GM12892 (cell line): ENCODE measurements at regions not wholly inside any gene's neighbourhood (a gene's known extent, or its start where the extent isn't known, plus 50 kb on each side); places are given as distances from the start of the nearest gene placed in this dataset.

Experiments
- POLR2A ChIP-seq: IDR thresholded peaks from 2 replicates; pipeline ENCODE4 v1.6.1; 2011; ENCODE audit warnings: low read depth, low read length, control low read depth
- TAF1 ChIP-seq: IDR thresholded peaks from 2 replicates; pipeline ENCODE4 v1.6.1; 2011; ENCODE audit warnings: low read depth, mild to moderate bottlenecking, control low read depth, low read length, borderline replicate concordance

GRCh38 chr9:79885093-79885857, 313.5 kb downstream of the TLE4 start:
- TF ChIP-seq POLR2A (no peak), TAF1 (no peak)
